ENCODE measurements at regions not wholly inside any gene's neighbourhood (a gene's known extent, or its start where the extent isn't known, plus 50 kb on each side); places are given as distances from the start of the nearest gene placed in this dataset.

DNA sequence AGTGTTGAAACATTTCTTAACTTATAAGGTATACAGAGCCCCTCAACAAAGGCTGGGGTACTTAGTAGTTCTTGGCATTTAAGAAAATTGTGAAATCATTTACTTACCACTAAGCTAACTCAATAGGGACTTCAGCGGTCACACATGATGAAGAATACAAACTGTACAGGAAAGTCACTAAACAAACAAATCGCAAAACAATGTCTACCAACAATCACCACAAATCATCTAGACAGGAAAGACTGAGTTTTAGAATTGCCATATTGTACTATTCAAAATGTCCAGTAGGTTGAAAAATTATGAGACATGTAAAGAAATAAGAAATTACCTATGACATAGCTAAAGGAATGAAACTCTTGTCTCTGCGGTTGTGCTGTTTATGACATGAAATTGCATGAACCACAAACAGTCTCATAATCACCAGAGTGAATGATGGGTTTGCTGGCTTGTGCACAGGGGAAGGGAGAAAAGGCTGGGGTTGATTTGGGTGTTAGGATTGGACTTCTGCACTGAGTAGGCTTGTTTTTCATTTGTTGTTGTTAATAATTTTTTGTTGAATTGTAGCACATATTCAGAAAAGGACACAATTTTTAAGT, 441.1 kb upstream of the MON1B start:
- TF ChIP-seq, protein P1, sequence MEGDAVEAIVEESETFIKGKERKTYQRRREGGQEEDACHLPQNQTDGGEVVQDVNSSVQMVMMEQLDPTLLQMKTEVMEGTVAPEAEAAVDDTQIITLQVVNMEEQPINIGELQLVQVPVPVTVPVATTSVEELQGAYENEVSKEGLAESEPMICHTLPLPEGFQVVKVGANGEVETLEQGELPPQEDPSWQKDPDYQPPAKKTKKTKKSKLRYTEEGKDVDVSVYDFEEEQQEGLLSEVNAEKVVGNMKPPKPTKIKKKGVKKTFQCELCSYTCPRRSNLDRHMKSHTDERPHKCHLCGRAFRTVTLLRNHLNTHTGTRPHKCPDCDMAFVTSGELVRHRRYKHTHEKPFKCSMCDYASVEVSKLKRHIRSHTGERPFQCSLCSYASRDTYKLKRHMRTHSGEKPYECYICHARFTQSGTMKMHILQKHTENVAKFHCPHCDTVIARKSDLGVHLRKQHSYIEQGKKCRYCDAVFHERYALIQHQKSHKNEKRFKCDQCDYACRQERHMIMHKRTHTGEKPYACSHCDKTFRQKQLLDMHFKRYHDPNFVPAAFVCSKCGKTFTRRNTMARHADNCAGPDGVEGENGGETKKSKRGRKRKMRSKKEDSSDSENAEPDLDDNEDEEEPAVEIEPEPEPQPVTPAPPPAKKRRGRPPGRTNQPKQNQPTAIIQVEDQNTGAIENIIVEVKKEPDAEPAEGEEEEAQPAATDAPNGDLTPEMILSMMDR (conservative IDR thresholded peaks at IDR 0.05; ENCODE audit: low read depth, low read length): no peak
- TF ChIP-seq EZH2 (IDR thresholded peaks at IDR 0.05; ENCODE audit: borderline replicate concordance, low read depth, low read length, poor library complexity, severe bottlenecking): no peak
- BruUV-seq (replicated peaks): no TSS peak
- Histone ChIP-seq H3K36me3 (ENCODE audit: insufficient read depth, low read length, poor library complexity, severe bottlenecking) (no peaks in the 10 kb centered on the region), H3K9me3 (ENCODE audit: low read depth, low read length, poor library complexity, severe bottlenecking) (no peaks in the 10 kb centered on the region), H3K27ac (ENCODE audit: low read depth, low read length, poor library complexity, severe bottlenecking) (no peak overlapping the region), H3K27me3 (replicated peaks; ENCODE audit: insufficient read depth, low read depth, low read length, poor library complexity) (no peaks in the 10 kb centered on the region), H3K4me1 (ENCODE audit: insufficient read depth, low read length, poor library complexity, severe bottlenecking) (no peaks in the 10 kb centered on the region), H3K4me3 (ENCODE audit: low read depth, low read length, poor library complexity, severe bottlenecking) (no peak overlapping the region)
- ChIA-PET POLR2A (ENCODE audit: low non-redundant PET) (no interaction called here), CTCF (no interaction called here)
- intact Hi-C loops (cut with micrococcal nuclease; ENCODE audit: unreplicated experiment): no loop called here
- no peak for DNase-seq (ENCODE audit: low spot score)

DNA sequence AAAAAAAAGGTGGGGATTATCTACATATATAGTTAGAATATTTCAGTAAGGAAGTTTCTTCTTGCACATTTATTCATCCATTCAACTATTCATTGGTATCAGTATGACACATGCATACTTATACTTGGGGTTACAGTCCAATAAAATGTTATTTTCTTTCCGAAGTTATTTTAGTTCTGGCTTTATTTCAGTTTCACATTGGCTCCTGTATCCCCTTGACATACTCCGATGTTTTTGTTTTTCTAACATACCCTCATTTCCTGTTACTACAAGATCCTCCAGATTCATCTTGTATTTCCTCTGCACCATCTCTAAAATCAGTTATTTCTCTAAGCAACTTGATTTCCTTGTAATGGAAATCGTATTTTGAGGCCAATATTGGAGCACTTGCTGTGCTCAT, 435.5 kb upstream of the MON1B start:
- no peaks in the 10 kb centered on the region for H3K4me1 ChIP-seq (ENCODE audit: insufficient read depth, low read length, poor library complexity, severe bottlenecking)
- no peak overlapping the region for H3K27ac ChIP-seq (ENCODE audit: low read depth, low read length, poor library complexity, severe bottlenecking)
- ChIA-PET POLR2A (ENCODE audit: low non-redundant PET) (no interaction called here), CTCF (no interaction called here)
- BruUV-seq (replicated peaks): no TSS peak
- intact Hi-C loops (cut with micrococcal nuclease; ENCODE audit: unreplicated experiment): no loop called here
- TF ChIP-seq, protein P1 (conservative IDR thresholded peaks at IDR 0.05; ENCODE audit: low read depth, low read length): no peak
- TF ChIP-seq EZH2 (IDR thresholded peaks at IDR 0.05; ENCODE audit: borderline replicate concordance, low read depth, low read length, poor library complexity, severe bottlenecking): no peak
- peaks cover 11% of the 10 kb centered on the region for H3K9me3 ChIP-seq (ENCODE audit: low read depth, low read length, poor library complexity, severe bottlenecking)
- H3K27me3 ChIP-seq (replicated peaks; ENCODE audit: insufficient read depth, low read depth, low read length, poor library complexity): no peaks in the 10 kb centered on the region
- no peak overlapping the region for H3K4me3 ChIP-seq (ENCODE audit: low read depth, low read length, poor library complexity, severe bottlenecking)
- DNase-seq (ENCODE audit: low spot score): no peak
- no peaks in the 10 kb centered on the region for H3K36me3 ChIP-seq (ENCODE audit: insufficient read depth, low read length, poor library complexity, severe bottlenecking)

DNA sequence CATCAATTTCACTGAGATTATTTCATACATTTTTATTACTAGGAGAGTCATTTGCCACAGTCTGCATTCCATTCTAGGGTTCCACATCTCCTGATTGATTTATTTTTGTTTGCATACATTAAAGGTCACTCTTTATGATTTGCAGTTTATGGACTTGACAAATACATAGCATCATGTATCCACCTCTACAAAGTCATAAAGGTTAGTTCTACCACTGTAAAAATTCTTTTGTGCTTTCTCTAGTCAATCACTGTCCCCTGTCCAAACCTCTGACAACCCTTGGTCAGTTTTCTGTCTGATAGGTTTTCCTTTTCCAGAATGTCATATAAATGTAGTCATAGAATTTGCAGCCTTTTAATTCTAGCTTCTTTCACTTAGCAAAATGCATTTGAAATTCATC, 434.6 kb upstream of the MON1B start:
- no peak for TF ChIP-seq EZH2 (IDR thresholded peaks at IDR 0.05; ENCODE audit: borderline replicate concordance, low read depth, low read length, poor library complexity, severe bottlenecking)
- TF ChIP-seq, protein P1 (conservative IDR thresholded peaks at IDR 0.05; ENCODE audit: low read depth, low read length): no peak
- Histone ChIP-seq H3K4me3 (ENCODE audit: low read depth, low read length, poor library complexity, severe bottlenecking) (no peak overlapping the region), H3K9me3 (ENCODE audit: low read depth, low read length, poor library complexity, severe bottlenecking) (peaks cover 11% of the 10 kb centered on the region), H3K4me1 (ENCODE audit: insufficient read depth, low read length, poor library complexity, severe bottlenecking) (no peaks in the 10 kb centered on the region), H3K27me3 (replicated peaks; ENCODE audit: insufficient read depth, low read depth, low read length, poor library complexity) (no peaks in the 10 kb centered on the region), H3K27ac (ENCODE audit: low read depth, low read length, poor library complexity, severe bottlenecking) (no peak overlapping the region), H3K36me3 (ENCODE audit: insufficient read depth, low read length, poor library complexity, severe bottlenecking) (no peaks in the 10 kb centered on the region)
- POLR2A ChIA-PET (ENCODE audit: low non-redundant PET): no interaction called here
- intact Hi-C loops (cut with micrococcal nuclease; ENCODE audit: unreplicated experiment): no loop called here
- BruUV-seq (replicated peaks): no TSS peak
- CTCF ChIA-PET: no interaction called here
- DNase-seq (ENCODE audit: low spot score): no peak
